ENCODE measurements at regions not wholly inside any gene's neighbourhood (a gene's known extent, or its start where the extent isn't known, plus 50 kb on each side); places are given as distances from the start of the nearest gene placed in this dataset.

DNA sequence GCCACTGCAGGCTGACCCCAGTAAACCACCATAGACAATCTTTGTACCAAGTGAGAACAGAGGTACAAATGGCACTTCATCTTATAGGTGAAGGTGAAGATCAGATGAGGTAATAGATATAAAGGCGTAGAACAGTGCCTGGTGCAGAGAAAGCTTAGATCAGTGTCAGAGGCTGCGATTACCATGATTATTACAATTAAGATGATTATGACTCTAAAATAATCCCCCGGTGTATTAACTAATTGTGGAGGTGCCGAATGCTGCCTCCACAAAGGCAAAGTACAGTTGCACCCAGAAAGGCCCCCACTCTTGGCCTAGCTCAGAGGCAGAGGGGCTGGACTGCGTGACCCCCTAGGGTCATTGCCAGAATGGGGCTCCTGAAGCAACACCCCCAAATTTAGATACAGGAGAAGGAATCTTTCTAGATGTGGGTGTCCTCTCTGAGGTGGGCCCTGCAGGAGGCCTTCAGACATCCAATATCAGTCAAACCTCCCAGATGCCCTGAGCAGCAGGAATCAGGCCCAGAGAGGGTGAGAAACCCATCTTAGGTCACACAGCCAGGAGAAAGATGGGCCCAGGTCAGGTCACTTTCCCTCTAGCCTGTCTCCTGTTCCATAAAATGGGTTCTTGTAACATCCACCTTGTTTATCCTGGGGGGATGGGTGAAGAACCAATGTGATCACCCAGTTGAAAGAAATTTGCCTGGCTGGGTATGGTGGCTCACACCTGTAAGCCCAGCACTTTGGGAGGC lies 139.8 kb downstream of the PHETA1 start:
- peaks cover 5% of the 10 kb centered on the region for H3K9me3 ChIP-seq (replicated peaks)
- no peaks in the 10 kb centered on the region for H3K4me1 ChIP-seq
- H3K27ac ChIP-seq (replicated peaks): no peak overlapping the region
- H3K36me3 ChIP-seq: no peaks in the 10 kb centered on the region
- TF ChIP-seq, protein P1, sequence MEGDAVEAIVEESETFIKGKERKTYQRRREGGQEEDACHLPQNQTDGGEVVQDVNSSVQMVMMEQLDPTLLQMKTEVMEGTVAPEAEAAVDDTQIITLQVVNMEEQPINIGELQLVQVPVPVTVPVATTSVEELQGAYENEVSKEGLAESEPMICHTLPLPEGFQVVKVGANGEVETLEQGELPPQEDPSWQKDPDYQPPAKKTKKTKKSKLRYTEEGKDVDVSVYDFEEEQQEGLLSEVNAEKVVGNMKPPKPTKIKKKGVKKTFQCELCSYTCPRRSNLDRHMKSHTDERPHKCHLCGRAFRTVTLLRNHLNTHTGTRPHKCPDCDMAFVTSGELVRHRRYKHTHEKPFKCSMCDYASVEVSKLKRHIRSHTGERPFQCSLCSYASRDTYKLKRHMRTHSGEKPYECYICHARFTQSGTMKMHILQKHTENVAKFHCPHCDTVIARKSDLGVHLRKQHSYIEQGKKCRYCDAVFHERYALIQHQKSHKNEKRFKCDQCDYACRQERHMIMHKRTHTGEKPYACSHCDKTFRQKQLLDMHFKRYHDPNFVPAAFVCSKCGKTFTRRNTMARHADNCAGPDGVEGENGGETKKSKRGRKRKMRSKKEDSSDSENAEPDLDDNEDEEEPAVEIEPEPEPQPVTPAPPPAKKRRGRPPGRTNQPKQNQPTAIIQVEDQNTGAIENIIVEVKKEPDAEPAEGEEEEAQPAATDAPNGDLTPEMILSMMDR (IDR thresholded peaks at IDR 0.05; ENCODE audit: borderline replicate concordance): no peak
- no peak for DNase-seq
- intact Hi-C loops (cut with micrococcal nuclease): no loop called here
- peaks cover 71% of the 10 kb centered on the region for H3K27me3 ChIP-seq (ENCODE audit: low read depth)
- no peak overlapping the region for H3K4me3 ChIP-seq

DNA sequence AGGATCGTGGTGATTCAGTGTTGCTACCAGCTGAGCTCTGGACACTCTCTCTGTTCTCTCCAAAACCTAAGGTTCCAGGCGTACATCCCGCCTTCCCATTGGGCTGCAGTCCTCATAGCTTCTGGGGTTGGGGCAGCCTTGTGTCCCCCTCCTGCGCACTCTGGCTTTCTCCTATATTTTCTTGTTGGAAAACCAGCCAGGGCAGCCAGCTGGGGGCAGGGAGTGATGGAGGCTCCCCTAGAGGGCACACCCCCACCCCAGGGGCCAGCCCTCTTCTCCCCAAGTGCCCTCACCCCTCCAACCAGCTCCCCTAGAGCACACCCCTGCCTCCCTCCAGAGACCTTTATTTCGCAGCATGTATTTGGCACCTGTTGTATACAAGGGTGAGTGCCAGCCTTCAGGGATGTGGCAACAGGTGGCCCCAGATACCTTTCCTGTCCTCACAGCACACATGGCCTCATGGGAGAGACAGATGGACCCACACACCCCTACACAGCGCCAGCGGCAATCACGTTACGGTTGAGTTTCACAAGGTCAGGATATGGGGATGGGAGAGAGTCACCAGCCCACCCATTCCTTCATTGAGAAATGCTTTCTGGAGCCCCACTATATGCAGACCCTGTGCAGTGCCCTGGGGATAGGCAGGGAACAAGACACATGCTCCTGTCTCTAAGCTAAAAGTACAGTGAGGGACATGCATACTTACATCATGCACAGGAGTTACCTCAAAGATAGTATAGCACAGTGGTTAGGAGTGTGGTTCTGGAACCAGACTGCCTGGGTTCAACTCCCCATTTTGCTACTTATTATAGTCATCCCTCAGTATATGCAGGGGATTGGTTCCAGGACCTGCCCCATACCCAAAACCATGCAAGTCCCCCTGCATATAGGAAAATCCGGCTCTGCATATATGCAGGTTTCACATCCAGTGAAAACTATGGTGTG lies 141.1 kb downstream of the PHETA1 start:
- Histone ChIP-seq H3K4me1 (no peaks in the 10 kb centered on the region), H3K27ac (replicated peaks) (no peak overlapping the region), H3K9me3 (replicated peaks) (no peaks in the 10 kb centered on the region), H3K4me3 (no peak overlapping the region), H3K27me3 (ENCODE audit: low read depth) (peaks cover 66% of the 10 kb centered on the region), H3K36me3 (no peaks in the 10 kb centered on the region)
- TF ChIP-seq, protein P1 (IDR thresholded peaks at IDR 0.05; ENCODE audit: borderline replicate concordance): no peak
- DNase-seq: no peak
- intact Hi-C loops (cut with micrococcal nuclease): no loop called here

DNA sequence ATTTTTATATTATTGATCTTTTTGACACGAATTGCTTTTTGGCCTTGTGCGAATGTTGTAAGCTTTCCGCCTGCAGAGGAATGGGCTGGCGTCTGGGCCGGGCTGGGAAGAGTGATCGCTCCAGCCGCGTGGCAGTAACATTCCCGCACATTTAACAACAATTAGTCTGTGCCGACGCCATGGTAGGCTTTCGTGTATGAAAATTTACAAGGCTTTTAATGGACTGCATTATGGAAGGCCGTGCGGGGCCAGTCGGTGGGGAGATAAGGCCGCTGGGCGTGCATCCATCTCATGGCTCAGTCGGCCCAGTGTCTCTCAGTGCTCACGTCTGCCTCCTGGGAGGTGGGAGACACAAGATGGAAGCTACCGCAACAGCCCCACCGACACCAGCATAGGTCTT lies 142.2 kb downstream of the PHETA1 start:
- DNase-seq: no peak
- Histone ChIP-seq H3K27me3 (ENCODE audit: low read depth) (peaks cover 55% of the 10 kb centered on the region), H3K36me3 (no peaks in the 10 kb centered on the region), H3K27ac (replicated peaks) (no peak overlapping the region), H3K4me1 (no peaks in the 10 kb centered on the region), H3K4me3 (no peak overlapping the region), H3K9me3 (replicated peaks) (no peaks in the 10 kb centered on the region)
- intact Hi-C loops (cut with micrococcal nuclease): no loop called here
- TF ChIP-seq, protein P1 (IDR thresholded peaks at IDR 0.05; ENCODE audit: borderline replicate concordance): no peak

DNA sequence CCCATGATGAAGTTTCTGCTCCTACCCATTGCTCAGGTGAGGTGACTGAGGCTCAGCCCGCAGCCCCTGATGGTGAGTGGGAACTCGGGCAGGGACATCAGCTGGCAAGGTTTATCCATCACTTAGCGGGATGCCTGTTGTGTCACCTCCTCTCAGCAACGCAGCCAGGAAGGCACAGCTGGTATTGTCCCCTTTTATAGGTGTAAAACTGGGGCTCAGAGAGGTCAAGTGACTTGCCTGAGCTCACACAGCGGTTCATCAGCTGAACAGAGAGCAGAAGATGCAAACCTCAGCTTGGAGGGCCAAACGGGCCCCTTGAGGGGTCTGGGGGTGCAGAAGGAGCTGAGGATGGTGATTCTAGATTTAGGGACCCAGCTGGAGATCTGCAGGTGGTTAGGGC lies 143.6 kb downstream of the PHETA1 start:
- H3K27me3 ChIP-seq (ENCODE audit: low read depth): peaks cover 42% of the 10 kb centered on the region
- H3K4me1 ChIP-seq: no peaks in the 10 kb centered on the region
- TF ChIP-seq, protein P1 (IDR thresholded peaks at IDR 0.05; ENCODE audit: borderline replicate concordance): no peak
- no peak overlapping the region for H3K27ac ChIP-seq (replicated peaks)
- no peak for DNase-seq
- no peak overlapping the region for H3K4me3 ChIP-seq
- H3K9me3 ChIP-seq (replicated peaks): no peaks in the 10 kb centered on the region
- intact Hi-C loops (cut with micrococcal nuclease): no loop called here
- H3K36me3 ChIP-seq: no peaks in the 10 kb centered on the region

DNA sequence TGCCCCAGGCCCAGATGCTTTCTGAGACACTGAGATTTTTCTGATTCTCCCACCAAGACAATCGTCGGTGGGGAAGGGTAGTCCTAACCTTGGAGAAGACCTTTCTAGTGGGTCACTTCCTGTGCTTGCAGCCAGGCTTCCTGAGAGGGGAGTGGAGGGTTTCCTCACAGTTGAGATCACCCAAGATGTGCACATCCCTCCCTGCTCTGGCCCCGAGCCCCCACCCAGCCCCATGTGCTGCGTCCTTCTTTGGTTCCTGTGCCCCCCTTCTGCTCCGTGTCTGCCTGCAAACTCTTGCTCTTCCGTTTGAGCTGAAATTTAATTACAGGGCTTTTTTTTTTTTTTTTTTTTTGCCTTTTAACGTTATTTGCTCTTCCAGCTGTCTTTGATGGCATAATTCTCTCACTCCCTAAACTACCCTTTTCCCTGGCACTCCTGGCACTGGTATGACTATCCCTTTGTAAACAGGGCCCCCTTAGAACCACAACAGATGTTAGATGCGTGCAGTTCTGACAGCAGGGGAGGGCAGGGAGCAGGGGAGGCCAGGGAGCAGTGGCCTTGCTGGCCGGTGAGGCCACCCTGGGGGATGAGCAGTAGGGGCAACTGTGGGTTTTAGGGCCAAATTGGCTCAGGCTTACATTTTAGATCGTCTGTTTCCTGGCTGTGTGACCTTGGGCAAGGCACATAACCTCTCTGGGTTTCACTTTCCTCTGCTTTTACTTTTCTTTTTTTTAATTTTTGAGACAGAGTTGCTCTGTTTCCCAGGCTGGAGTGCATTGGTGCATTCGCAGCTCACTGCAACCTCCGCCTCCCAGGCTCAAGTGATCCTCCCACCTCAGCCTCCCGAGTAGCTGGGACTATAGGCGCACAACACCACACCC lies 144.5 kb downstream of the PHETA1 start:
- TF ChIP-seq, protein P1 (IDR thresholded peaks at IDR 0.05; ENCODE audit: borderline replicate concordance): no peak
- H3K4me1 ChIP-seq: no peaks in the 10 kb centered on the region

More for the DNA sequence above, 144.5 kb downstream of the PHETA1 start:
- Histone ChIP-seq H3K9me3 (replicated peaks) (no peaks in the 10 kb centered on the region), H3K27ac (replicated peaks) (no peak overlapping the region), H3K27me3 (ENCODE audit: low read depth) (peaks cover 33% of the 10 kb centered on the region), H3K36me3 (no peaks in the 10 kb centered on the region), H3K4me3 (no peak overlapping the region)
- intact Hi-C loops (cut with micrococcal nuclease): no loop called here
- DNase-seq: no peak

Data from left ventricle myocardium inferior (tissue), 1 donor.